Right lobe of liver (tissue), 6 donors: ENCODE measurements at regions not wholly inside any gene's neighbourhood (a gene's known extent, or its start where the extent isn't known, plus 50 kb on each side); places are given as distances from the start of the nearest gene placed in this dataset.

Experiments
- ATAC-seq, 4 donors: fragments of 200-7000 bp; cut with Tn5 transposase; one replicate each; pipeline ENCODE4 v1.9.1; 2020; ENCODE audit warnings: mild to moderate bottlenecking in 4 of 4, moderate library complexity in 4 of 4
- DNase-seq, 3 donors: peaks; one replicate each; pipeline ENCODE4 v3.0.0-alpha.2; 2020
- H3K27ac ChIP-seq, 3 donors: fragments of 200-600 bp; one replicate each; pipeline ENCODE4 v1.8.0; 2022
- H3K27me3 ChIP-seq, 2 donors: fragments of 200-600 bp; one replicate each; pipeline ENCODE4 v1.8.0; 2022
- H3K36me3 ChIP-seq, 4 donors: fragments of 200-600 bp; sonication (generic) in 1 of 4; one replicate each; pipeline versions ENCODE4 v1.5.1 to v1.8.0; 2017 to 2022; ENCODE audit warnings: control low read depth in 1 of 4
- H3K4me1 ChIP-seq, 4 donors: fragments of 200-600 bp; sonication (generic) in 1 of 4; one replicate each; pipeline versions ENCODE4 v1.5.1 to v1.8.0; 2017 to 2022; ENCODE audit warnings: control low read depth in 1 of 4
- H3K4me3 ChIP-seq, 3 donors: fragments of 200-600 bp; one replicate each; pipeline ENCODE4 v1.8.0; 2022
- H3K9me3 ChIP-seq, 4 donors: fragments of 200-600 bp; sonication (generic) in 1 of 4; one replicate each; pipeline versions ENCODE4 v1.5.1 to v1.8.0; 2017 to 2022; ENCODE audit warnings: control low read depth in 1 of 4
- CTCF ChIP-seq, 4 donors: fragments of 200-600 bp in 3 of 4; fragments of 450-650 bp in 1 of 4; IDR thresholded peaks; one replicate each; pipeline versions ENCODE4 v1.5.1 to v1.8.0; 2016 to 2022; ENCODE audit warnings: antibody characterized with exemption in 4 of 4, mild to moderate bottlenecking in 2 of 4
- POLR2A ChIP-seq: fragments of 450-650 bp; IDR thresholded peaks from one replicate; pipeline ENCODE4 v1.6.1; 2017; ENCODE audit warnings: antibody characterized with exemption, mild to moderate bottlenecking
- WGBS: methylation state at CpG from one replicate; pipeline ENCODE4 v1.1.6; 2018; ENCODE audit warnings: low coverage, low lambda C conversion rate; ENCODE audit not compliant: insufficient coverage; ENCODE audit errors: missing lambda C conversion rate; 5-methylcytosine and 5-hydroxymethylcytosine counted together
- intact Hi-C, 2 donors: fragments of 100-400 bp; cut with DNase I; formaldehyde crosslinking; loops; one replicate each; pipeline versions ENCODE4 v1.11.2 to v1.14.1; 2022
- donor health status: DM: no; HTN: yes; CAD: no.
- donor health status: DM: no; HTN: no; CAD: no.
- donor health status: DM: no; HTN: no; CAD: no.
- donor health status: DM: no; HTN: yes; CAD: no.
- donor health status: DM: no; HTN: yes; CAD: no.

GRCh38 chr6:73956305-73956704, 260.3 kb downstream of the CD109 start:
- DNase-seq, result no peak
- H3K4me3 ChIP-seq, result no peak overlapping the region
- H3K36me3 ChIP-seq, result no peaks in the 10 kb centered on the region
- ATAC-seq, result no peak
- no peak overlapping the region for H3K27ac ChIP-seq
- H3K9me3 ChIP-seq, result no peaks in the 10 kb centered on the region
- TF ChIP-seq POLR2A, result no peak
- TF ChIP-seq CTCF (IDR thresholded peaks at IDR 0.05), result no peak
- WGBS, result 67% methylated on average over 1 of the region's 1 CpG
- H3K4me1 ChIP-seq, result no peaks in the 10 kb centered on the region
- no peaks in the 10 kb centered on the region for H3K27me3 ChIP-seq
- intact Hi-C loops, result no loop called here

- ATAC-seq (no peak), DNase-seq (no peak)
- H3K36me3 ChIP-seq, result no peaks in the 10 kb centered on the region
- no peak overlapping the region for H3K4me3 ChIP-seq
- TF ChIP-seq CTCF (IDR thresholded peaks at IDR 0.05), result no peak
- no peak for TF ChIP-seq POLR2A
- H3K9me3 ChIP-seq, result no peaks in the 10 kb centered on the region
- H3K27ac ChIP-seq, result no peak overlapping the region
- H3K4me1 ChIP-seq, result no peaks in the 10 kb centered on the region
- WGBS, result 58% methylated on average over 4 of the region's 4 CpGs
- intact Hi-C loops, result no loop called here
- H3K27me3 ChIP-seq, result no peaks in the 10 kb centered on the region
These were observed 259.8 kb downstream of the CD109 start for GRCh38 chr6:73955800-73956199.

- Histone ChIP-seq H3K4me1 (no peaks in the 10 kb centered on the region), H3K36me3 (no peaks in the 10 kb centered on the region), H3K27me3 (no peaks in the 10 kb centered on the region), H3K9me3 (no peaks in the 10 kb centered on the region), H3K4me3 (no peak overlapping the region), H3K27ac (no peak overlapping the region)
- no peak for TF ChIP-seq CTCF (IDR thresholded peaks at IDR 0.05)
- TF ChIP-seq POLR2A, result no peak
- ATAC-seq (no peak), DNase-seq (no peak)
- intact Hi-C loops, result no loop called here
These were observed 258.9 kb downstream of the CD109 start for GRCh38 chr6:73954881-73955280.

GRCh38 chr6:73951183-73951582, 255.2 kb downstream of the CD109 start:
- Histone ChIP-seq H3K27ac (no peak overlapping the region), H3K27me3 (no peaks in the 10 kb centered on the region), H3K4me1 (no peaks in the 10 kb centered on the region), H3K4me3 (no peak overlapping the region), H3K9me3 (no peaks in the 10 kb centered on the region), H3K36me3 (no peaks in the 10 kb centered on the region)
- intact Hi-C loops, result no loop called here
- DNase-seq (no peak), ATAC-seq (no peak)
- TF ChIP-seq CTCF (IDR thresholded peaks at IDR 0.05), result no peak
- no peak for TF ChIP-seq POLR2A

GRCh38 chr6:73943930-73944652, 248.1 kb downstream of the CD109 start:
- Histone ChIP-seq H3K4me1 (no peaks in the 10 kb centered on the region), H3K36me3 (no peaks in the 10 kb centered on the region), H3K27ac (no peak overlapping the region), H3K4me3 (no peak overlapping the region), H3K27me3 (no peaks in the 10 kb centered on the region), H3K9me3 (no peaks in the 10 kb centered on the region)
- intact Hi-C loops, result no loop called here
- WGBS, result 0% methylated on average over 1 of the region's 1 CpG
- no peak for DNase-seq
- TF ChIP-seq CTCF (IDR thresholded peaks at IDR 0.05), result no peak
- no peak for ATAC-seq
